ENCODE measurements at regions not wholly inside any gene's neighbourhood (a gene's known extent, or its start where the extent isn't known, plus 50 kb on each side); places are given as distances from the start of the nearest gene placed in this dataset.

GRCh38 chr7:38060637-38061036 lies 117.4 kb upstream of the STARD3NL start:
- no peak for TF ChIP-seq CTCF (IDR thresholded peaks at IDR 0.05 in 4 of 5, conservative IDR thresholded peaks at IDR 0.05 in 1 of 5)
- no peak for TF ChIP-seq POLR2A (IDR thresholded peaks at IDR 0.05)
